HG03280 (cell line): ENCODE measurements at regions not wholly inside any gene's neighbourhood (a gene's known extent, or its start where the extent isn't known, plus 50 kb on each side); places are given as distances from the start of the nearest gene placed in this dataset.

ENCODE experiments used
- ATAC-seq: cut with Tn5 transposase; IDR thresholded peaks from one replicate; pipeline ENCODE4 v1.9.1; 2021; ENCODE audit warnings: mild to moderate bottlenecking, moderate library complexity; ENCODE audit not compliant: unreplicated experiment

DNA sequence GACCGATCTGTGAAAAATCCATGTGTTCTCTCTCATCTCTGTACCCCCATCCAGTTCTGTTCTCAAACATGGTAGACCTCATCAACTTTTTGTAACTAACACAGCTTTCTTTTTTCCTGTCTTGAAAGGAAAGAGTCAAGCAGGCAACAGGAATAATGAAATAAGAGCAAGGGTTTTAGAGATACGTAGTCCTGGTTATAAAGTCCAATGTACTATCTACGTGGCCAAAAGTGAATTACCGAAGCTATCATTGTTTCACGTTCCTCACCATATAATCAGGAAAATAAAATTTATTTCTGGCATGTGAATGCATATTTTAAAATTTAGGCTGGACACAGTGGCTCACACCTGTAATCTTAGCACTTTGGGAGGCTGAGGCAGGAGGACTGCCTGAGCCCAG, 472.2 kb upstream of the ANO3 start:
- ATAC-seq, result no peak

GRCh38 chr11:25860677-25861450, 471.1 kb upstream of the ANO3 start:
- ATAC-seq, result no peak

DNA sequence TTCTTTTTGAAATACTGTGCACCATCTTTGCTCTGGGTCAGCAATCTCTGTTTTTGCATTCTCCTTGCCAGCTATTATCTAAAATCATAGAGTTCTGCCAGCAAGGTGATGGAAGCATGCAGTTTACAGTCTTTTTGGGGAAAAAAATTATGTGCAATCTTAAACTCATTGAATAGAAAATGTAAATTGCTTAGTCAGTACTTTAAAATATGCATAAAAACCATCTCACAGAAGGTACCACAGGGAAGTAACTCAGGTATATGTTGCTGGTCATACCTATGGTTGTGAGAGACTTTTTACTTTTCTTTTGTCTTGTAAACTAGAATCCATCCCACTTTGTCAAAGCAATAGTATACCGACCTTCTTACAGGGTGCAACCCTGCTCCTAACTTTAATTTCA, 469.8 kb upstream of the ANO3 start:
- ATAC-seq, result no peak

- no peak for ATAC-seq
These were observed 467.9 kb upstream of the ANO3 start for GRCh38 chr11:25863986-25864385.

DNA sequence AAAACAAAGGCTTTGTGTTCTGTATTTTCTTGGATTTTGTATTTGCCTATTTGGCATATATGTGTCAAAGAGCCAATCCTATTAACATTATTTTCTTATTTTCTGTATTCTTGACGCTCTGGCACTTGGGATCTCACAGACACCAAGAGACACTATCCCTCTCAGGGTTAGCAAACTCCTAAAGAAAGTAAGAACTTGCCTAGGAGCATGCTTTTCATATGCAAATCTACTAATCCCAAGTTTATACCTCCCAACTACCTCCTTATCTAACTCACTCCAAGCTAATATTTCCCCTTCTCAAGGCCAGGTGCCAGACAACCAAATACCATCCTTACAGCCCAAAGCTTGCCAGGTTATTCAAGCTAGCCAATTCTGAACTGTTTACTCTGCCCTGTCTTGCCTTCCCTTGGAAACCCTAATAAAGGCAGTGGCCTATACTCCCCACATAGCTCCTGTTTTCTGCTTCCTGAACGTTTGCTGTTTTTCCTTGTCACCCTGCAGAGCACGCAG, 455.4 kb upstream of the ANO3 start:
- ATAC-seq, result no peak

GRCh38 chr11:25886036-25886435, 445.9 kb upstream of the ANO3 start:
- ATAC-seq, result no peak

GRCh38 chr11:25890626-25891260, 441.2 kb upstream of the ANO3 start:
- ATAC-seq, result no peak

GRCh38 chr11:25891960-25892359, 440.0 kb upstream of the ANO3 start:
- no peak for ATAC-seq

GRCh38 chr11:25899617-25900160, 432.2 kb upstream of the ANO3 start:
- no peak for ATAC-seq

DNA sequence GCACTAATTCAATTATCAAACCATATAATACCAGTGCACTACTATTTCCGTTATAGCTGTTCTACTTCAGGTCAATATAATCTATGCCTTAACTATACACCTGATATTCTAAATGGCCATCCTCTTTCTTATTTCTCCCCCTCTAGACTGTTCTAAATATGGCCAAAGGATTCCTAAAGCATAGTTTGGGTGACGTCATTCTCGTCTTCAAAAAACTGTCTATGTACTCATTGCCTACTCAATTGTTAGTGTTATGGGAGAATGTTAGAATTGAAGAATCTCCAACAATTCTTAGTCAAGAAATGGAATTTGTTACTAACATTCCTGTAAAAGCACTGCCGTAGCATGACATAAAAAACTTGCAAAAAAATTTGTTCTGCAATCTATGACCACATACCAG, 431.1 kb upstream of the ANO3 start:
- no peak for ATAC-seq

GRCh38 chr11:25901415-25901814, 430.5 kb upstream of the ANO3 start:
- ATAC-seq, result no peak

GRCh38 chr11:25902476-25902875, 429.5 kb upstream of the ANO3 start:
- no peak for ATAC-seq

DNA sequence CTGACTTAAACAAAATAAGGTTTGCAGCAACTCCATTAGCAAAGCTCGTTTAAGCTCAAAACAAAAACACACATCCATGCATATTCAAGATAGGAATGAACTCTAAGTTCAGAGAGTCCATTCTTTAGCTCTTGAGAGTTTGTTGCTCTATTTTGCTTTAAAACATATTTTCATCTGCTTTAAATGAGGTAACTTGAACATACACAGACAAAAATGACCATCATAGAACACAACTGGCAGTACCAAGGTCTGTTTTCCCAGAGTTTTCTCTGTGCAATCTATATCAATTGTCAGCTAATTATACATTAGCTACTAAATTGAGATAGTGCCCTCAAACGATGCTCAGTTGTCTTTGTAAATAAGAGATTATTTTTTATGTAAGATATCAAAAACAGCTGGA, 423.2 kb upstream of the ANO3 start:
- ATAC-seq, result no peak

- ATAC-seq, result no peak
These were observed 421.8 kb upstream of the ANO3 start for GRCh38 chr11:25910086-25910485.

- ATAC-seq, result no peak
These were observed 411.6 kb upstream of the ANO3 start for GRCh38 chr11:25920356-25920755.

DNA sequence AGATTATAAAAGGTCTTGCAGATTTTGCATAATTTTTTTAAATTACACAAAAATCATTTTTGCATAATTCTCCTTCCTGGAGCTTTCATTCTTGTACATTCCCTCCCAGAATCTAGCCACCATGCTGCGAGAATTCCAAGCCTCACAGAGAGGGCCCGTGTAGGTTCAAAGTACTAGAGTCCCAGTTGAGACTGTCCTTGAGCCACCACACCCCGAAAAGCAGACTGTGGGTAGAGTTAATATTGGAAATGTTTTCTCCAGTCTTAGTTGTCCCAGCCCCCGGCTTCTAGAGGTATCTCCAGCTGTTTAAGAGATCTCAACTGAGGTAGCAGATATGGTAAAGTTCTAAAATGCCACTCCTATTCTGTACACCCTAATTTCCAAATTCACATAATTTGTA, 407.3 kb upstream of the ANO3 start:
- ATAC-seq, result no peak

DNA sequence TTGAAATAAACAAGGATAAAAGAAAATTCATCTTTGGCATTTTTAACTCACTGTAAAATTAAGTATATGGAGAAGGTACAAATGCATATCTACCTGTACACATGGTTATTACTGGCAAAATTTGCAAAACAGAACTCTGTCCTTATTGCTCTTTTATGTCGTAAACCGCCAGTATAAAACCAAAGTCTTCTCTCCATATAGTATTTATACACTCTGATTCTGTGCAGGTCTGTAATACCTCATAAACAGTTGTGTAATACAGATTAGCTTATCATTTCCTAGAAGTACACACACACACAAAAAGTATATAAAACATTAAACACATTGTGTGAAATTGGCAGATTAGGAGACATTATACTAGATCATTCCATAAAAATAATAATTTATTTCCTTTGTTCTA, 406.6 kb upstream of the ANO3 start:
- no peak for ATAC-seq

DNA sequence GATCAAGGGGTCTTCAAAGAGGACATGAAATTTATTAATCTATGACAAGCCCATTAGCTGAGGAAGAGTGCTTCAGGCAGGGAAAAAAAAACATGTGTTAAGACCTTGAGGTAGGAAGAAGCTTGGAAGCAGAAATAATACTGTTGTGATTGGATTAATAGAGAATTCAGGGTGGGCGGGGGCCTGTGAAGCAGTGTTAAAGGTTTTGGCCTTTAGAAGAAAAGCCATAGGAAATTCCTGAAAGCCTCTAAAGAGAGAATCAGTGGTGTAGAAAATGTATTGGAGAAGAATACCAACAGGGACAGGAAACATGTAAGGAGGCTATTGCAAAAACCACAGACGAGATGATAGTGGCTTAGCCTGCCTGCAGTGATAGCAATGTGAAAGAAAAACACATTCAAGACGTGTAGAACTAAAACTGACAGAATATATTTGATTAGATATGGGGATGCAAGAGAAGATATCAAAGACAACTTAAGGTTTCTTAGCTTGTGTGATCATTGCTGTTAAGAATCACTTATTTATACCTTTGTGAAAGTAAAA, 404.4 kb upstream of the ANO3 start:
- ATAC-seq, result no peak

GRCh38 chr11:25928076-25928475, 403.9 kb upstream of the ANO3 start:
- ATAC-seq, result no peak

DNA sequence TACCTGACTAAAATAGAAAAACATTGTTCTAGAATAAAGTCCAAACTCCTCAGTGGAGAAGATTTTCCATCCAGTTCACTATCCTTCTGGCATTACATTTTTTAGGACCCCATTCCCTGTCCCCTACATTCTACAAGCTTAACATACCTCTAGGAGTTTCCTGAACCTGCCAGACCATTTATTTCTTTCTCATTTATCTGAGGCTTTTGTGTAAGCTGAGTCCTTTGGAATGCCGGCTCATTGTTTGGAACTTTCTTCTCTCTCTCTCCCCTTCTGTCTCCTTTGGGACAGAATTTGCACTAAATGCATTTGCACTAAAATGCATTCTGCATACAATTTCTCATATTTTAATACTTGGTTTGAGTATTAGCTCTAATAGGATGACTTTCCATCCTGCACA, 393.0 kb upstream of the ANO3 start:
- ATAC-seq, result no peak

DNA sequence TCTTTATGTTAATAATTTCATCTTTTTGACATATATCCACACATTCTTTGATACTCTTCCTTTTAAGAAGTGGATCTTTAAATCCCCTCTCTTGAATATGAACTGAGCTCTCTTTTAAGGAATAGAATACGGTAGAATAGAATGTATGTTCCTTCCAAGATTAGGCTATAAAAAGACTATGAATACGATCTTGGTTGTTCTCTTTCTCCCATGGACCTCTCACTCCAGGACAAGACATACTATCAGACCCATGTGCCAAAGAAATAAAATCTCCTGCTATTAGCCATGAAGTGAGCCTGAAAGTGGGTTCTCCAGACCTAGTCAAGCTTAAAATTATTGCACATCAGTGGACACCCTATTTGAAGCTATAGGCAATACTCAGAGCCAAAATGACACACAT, 392.2 kb upstream of the ANO3 start:
- ATAC-seq, result no peak

GRCh38 chr11:25941353-25941752, 390.6 kb upstream of the ANO3 start:
- ATAC-seq, result no peak
